ENCODE measurements at regions not wholly inside any gene's neighbourhood (a gene's known extent, or its start where the extent isn't known, plus 50 kb on each side); places are given as distances from the start of the nearest gene placed in this dataset.

- no peak for TF ChIP-seq CTCF (IDR thresholded peaks at IDR 0.05; ENCODE audit: low read depth, low read length)
- Histone ChIP-seq H3K27ac (no peak overlapping the region), H3K27me3 (ENCODE audit: insufficient read depth, low read depth, severe bottlenecking) (no peaks in the 10 kb centered on the region), H3K4me3 (ENCODE audit: low read depth, low read length) (no peak overlapping the region), H3K36me3 (no peaks in the 10 kb centered on the region), H3K9me3 (ENCODE audit: severe bottlenecking) (peaks cover 8% of the 10 kb centered on the region)
- DNase-seq, result no peak
These were observed 56.7 kb upstream of the C1QTNF9B start for GRCh38 chr13:23953860-23954512.

- Histone ChIP-seq H3K4me3 (ENCODE audit: low read depth, low read length) (no peak overlapping the region), H3K9me3 (ENCODE audit: severe bottlenecking) (peaks cover 8% of the 10 kb centered on the region), H3K27me3 (ENCODE audit: insufficient read depth, low read depth, severe bottlenecking) (no peaks in the 10 kb centered on the region), H3K27ac (no peak overlapping the region), H3K36me3 (no peaks in the 10 kb centered on the region)
- TF ChIP-seq CTCF (IDR thresholded peaks at IDR 0.05; ENCODE audit: low read depth, low read length), result no peak
- DNase-seq, result no peak
These were observed 57.8 kb upstream of the C1QTNF9B start for GRCh38 chr13:23955064-23955463.

- TF ChIP-seq CTCF (IDR thresholded peaks at IDR 0.05; ENCODE audit: low read depth, low read length), result no peak
- DNase-seq, result no peak
- H3K4me3 ChIP-seq (ENCODE audit: low read depth, low read length), result no peak overlapping the region
These were observed 58.8 kb upstream of the C1QTNF9B start for GRCh38 chr13:23956106-23956505.

GRCh38 chr13:23957981-23958380, 60.7 kb upstream of the C1QTNF9B start:
- TF ChIP-seq CTCF (IDR thresholded peaks at IDR 0.05; ENCODE audit: low read depth, low read length), result no peak
- no peaks in the 10 kb centered on the region for H3K27me3 ChIP-seq (ENCODE audit: insufficient read depth, low read depth, severe bottlenecking)
- H3K4me3 ChIP-seq (ENCODE audit: low read depth, low read length), result no peak overlapping the region
- no peak for DNase-seq
- H3K36me3 ChIP-seq, result no peaks in the 10 kb centered on the region
- no peaks in the 10 kb centered on the region for H3K9me3 ChIP-seq (ENCODE audit: severe bottlenecking)
- H3K27ac ChIP-seq, result no peak overlapping the region

More at GRCh38 chr13:23956106-23956505, 58.8 kb upstream of the C1QTNF9B start:
- Histone ChIP-seq H3K36me3 (no peaks in the 10 kb centered on the region), H3K27ac (no peak overlapping the region), H3K27me3 (ENCODE audit: insufficient read depth, low read depth, severe bottlenecking) (no peaks in the 10 kb centered on the region), H3K9me3 (ENCODE audit: severe bottlenecking) (peaks cover 8% of the 10 kb centered on the region)

GRCh38 chr13:23959231-23959862, 62.0 kb upstream of the C1QTNF9B start:
- H3K27me3 ChIP-seq (ENCODE audit: insufficient read depth, low read depth, severe bottlenecking), result no peaks in the 10 kb centered on the region
- no peak overlapping the region for H3K27ac ChIP-seq
- H3K4me3 ChIP-seq (ENCODE audit: low read depth, low read length), result no peak overlapping the region
- no peaks in the 10 kb centered on the region for H3K9me3 ChIP-seq (ENCODE audit: severe bottlenecking)
- DNase-seq, result no peak
- TF ChIP-seq CTCF (IDR thresholded peaks at IDR 0.05; ENCODE audit: low read depth, low read length), result no peak
- H3K36me3 ChIP-seq, result no peaks in the 10 kb centered on the region
